ENCODE measurements at regions not wholly inside any gene's neighbourhood (a gene's known extent, or its start where the extent isn't known, plus 50 kb on each side); places are given as distances from the start of the nearest gene placed in this dataset.

- no peak for TF ChIP-seq CTCF (conservative IDR thresholded peaks at IDR 0.05 in 1 of 2, IDR thresholded peaks at IDR 0.05 in 1 of 2; ENCODE audit: extremely low read depth in 1 of 2, insufficient read depth in 1 of 2, low read depth in 1 of 2, low read length in 2 of 2)
- no peak for TF ChIP-seq EZH2 (IDR thresholded peaks at IDR 0.05; ENCODE audit: borderline replicate concordance, low read length)
These were observed 259.9 kb downstream of the EIPR1 start for GRCh38 chr2:3117650-3118216.

All from mammary epithelial cell (primary cell).